ENCODE measurements at regions not wholly inside any gene's neighbourhood (a gene's known extent, or its start where the extent isn't known, plus 50 kb on each side); places are given as distances from the start of the nearest gene placed in this dataset.

DNA sequence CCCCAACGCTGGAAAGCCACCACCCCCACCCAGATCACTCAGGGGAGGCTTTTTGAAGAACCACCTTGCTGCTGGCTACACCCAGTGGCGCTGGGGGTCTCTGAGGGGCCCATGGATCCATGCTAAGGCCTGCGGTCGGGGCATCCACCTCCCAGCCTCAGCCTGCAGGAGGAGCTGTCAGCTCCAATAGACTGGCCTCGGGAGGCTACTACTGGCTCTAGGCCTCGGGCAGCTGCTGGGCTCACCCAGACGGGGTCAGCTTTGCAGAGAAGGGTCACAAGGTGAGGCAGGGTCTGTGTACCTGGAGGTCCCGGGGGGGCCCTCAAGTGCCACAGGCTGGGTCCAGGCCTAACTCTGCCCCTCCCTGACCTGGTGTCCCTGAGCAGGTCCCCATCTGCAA lies 193.7 kb downstream of the OLFM1 start:
- TF ChIP-seq, protein P1, sequence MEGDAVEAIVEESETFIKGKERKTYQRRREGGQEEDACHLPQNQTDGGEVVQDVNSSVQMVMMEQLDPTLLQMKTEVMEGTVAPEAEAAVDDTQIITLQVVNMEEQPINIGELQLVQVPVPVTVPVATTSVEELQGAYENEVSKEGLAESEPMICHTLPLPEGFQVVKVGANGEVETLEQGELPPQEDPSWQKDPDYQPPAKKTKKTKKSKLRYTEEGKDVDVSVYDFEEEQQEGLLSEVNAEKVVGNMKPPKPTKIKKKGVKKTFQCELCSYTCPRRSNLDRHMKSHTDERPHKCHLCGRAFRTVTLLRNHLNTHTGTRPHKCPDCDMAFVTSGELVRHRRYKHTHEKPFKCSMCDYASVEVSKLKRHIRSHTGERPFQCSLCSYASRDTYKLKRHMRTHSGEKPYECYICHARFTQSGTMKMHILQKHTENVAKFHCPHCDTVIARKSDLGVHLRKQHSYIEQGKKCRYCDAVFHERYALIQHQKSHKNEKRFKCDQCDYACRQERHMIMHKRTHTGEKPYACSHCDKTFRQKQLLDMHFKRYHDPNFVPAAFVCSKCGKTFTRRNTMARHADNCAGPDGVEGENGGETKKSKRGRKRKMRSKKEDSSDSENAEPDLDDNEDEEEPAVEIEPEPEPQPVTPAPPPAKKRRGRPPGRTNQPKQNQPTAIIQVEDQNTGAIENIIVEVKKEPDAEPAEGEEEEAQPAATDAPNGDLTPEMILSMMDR (IDR thresholded peaks at IDR 0.05) = no peak
- TF ChIP-seq POLR2A (IDR thresholded peaks at IDR 0.05) (no peak), POLR2AphosphoS5 (IDR thresholded peaks at IDR 0.05) (no peak)
